Endodermal cell (in vitro differentiated cells): ENCODE measurements at regions not wholly inside any gene's neighbourhood (a gene's known extent, or its start where the extent isn't known, plus 50 kb on each side); places are given as distances from the start of the nearest gene placed in this dataset.

ENCODE experiments used
- DNase-seq: peaks from one replicate; pipeline ENCODE4 v3.0.0-alpha.2; 2017
- H3K27ac ChIP-seq: 2 replicates; pipeline ENCODE4 v1.5.1; 2013; ENCODE audit warnings: mild to moderate bottlenecking, low read depth, low read length, moderate library complexity
- H3K27me3 ChIP-seq: 2 replicates; pipeline ENCODE4 v1.6.1; 2013; ENCODE audit warnings: mild to moderate bottlenecking, low read length, moderate library complexity; ENCODE audit not compliant: insufficient read depth, control insufficient read depth, poor library complexity, severe bottlenecking
- H3K36me3 ChIP-seq: 2 replicates; pipeline ENCODE4 v1.7.0; 2013; ENCODE audit warnings: mild to moderate bottlenecking, low read length, moderate library complexity; ENCODE audit not compliant: control insufficient read depth, insufficient read depth
- H3K4me1 ChIP-seq: one replicate; pipeline ENCODE4 v1.7.0; 2013; ENCODE audit warnings: low read length; ENCODE audit not compliant: control insufficient read depth, insufficient read depth
- H3K4me3 ChIP-seq: 2 replicates; pipeline ENCODE4 v1.5.1; 2013; ENCODE audit warnings: mild to moderate bottlenecking, low read length, moderate library complexity
- H3K9ac ChIP-seq: 2 replicates; pipeline ENCODE4 v1.6.1; 2013; ENCODE audit warnings: mild to moderate bottlenecking, low read length, moderate library complexity; ENCODE audit not compliant: poor library complexity, severe bottlenecking; ENCODE audit errors: extremely low read depth
- H3K9me3 ChIP-seq: 2 replicates; pipeline ENCODE4 v1.6.1; 2013; ENCODE audit warnings: mild to moderate bottlenecking, low read length, moderate library complexity; ENCODE audit not compliant: control insufficient read depth
- H3K27ac Mint-ChIP-seq: 2 replicates; pipeline ENCODE4 v1.8.0; 2020; ENCODE audit warnings: mixed read lengths
- H3K27me3 Mint-ChIP-seq: 2 replicates; pipeline ENCODE4 v1.8.0; 2021; ENCODE audit warnings: mild to moderate bottlenecking, mixed read lengths; ENCODE audit not compliant: insufficient read depth
- H3K36me3 Mint-ChIP-seq: 2 replicates; pipeline ENCODE4 v1.8.0; 2020; ENCODE audit warnings: low read depth, mixed read lengths
- H3K4me1 Mint-ChIP-seq: 2 replicates; pipeline ENCODE4 v1.8.0; 2020; ENCODE audit warnings: mixed read lengths
- H3K4me3 Mint-ChIP-seq: 2 replicates; pipeline ENCODE4 v1.8.0; 2020; ENCODE audit warnings: mild to moderate bottlenecking, moderate library complexity, mixed read lengths
- H3K9me3 Mint-ChIP-seq: 2 replicates; pipeline ENCODE4 v1.8.0; 2020; ENCODE audit warnings: mild to moderate bottlenecking, mixed read lengths
- CTCF ChIP-seq: fragments of 200-600 bp; sonication (generic); conservative IDR thresholded peaks from 2 replicates; pipeline ENCODE4 v1.5.0; 2021; ENCODE audit warnings: antibody characterized with exemption, mild to moderate bottlenecking
- WGBS, 2 experiments: methylation state at CpG; one replicate each; pipeline versions ENCODE4 v1.1.5 to v1.1.7; 2013; ENCODE audit warnings: missing lambda C conversion rate in 2 of 2, mixed read lengths in 1 of 2; ENCODE audit not compliant: insufficient coverage in 1 of 2, insufficient read length in 1 of 2; 5-methylcytosine and 5-hydroxymethylcytosine counted together

DNA sequence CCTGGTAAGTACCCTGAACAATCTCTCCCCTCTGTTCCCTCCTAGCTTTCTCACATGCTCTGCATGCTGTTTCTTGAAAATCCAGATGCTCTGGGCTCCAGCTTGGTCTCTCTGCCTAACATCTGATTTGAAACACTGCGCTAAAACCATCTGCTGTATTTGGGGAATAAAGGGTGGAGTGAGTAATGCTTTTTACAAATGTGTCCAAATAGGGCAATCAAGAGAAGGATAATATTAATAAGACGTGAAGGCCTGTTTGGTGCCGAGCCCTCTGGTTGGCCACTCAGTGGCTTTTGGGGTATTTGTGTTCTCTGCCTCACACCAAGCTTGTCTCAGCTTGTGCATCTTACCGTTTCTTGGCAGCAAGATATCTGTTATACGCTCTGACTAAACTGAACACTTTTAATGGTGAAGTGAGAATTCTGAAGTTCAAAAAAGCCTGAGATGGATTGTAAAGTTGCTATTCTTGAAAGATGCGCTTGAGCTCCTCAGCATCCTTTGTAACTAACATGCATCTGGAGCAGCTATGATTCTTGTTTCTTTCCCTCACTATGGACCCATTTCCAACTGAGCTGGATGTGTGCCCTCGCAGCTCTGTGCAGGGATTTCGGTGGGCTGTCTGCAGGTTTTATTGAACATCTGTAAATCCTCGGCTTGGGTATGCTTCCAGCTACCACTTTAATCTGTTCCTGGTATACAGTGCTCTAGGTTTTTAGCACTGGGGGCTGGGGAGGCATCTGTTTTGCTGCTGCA lies 269.4 kb downstream of the RWDD3 start:
- no peaks in the 10 kb centered on the region for H3K27me3 Mint-ChIP-seq
- H3K9me3 Mint-ChIP-seq = no peaks in the 10 kb centered on the region
- Histone ChIP-seq H3K9ac (no peak overlapping the region), H3K4me3 (no peak overlapping the region), H3K27ac (no peak overlapping the region), H3K4me1 (no peaks in the 10 kb centered on the region), H3K9me3 (no peaks in the 10 kb centered on the region), H3K36me3 (no peaks in the 10 kb centered on the region), H3K27me3 (no peaks in the 10 kb centered on the region)
- 94 to 99% methylated on average over 8 to 9 of the region's 9 CpGs for WGBS, 2 experiments
- no peak for DNase-seq
- H3K27ac Mint-ChIP-seq = no peak overlapping the region
- TF ChIP-seq CTCF = no peak
- H3K4me1 Mint-ChIP-seq = no peaks in the 10 kb centered on the region
- H3K4me3 Mint-ChIP-seq = no peak overlapping the region
- H3K36me3 Mint-ChIP-seq = no peaks in the 10 kb centered on the region

- no peak for DNase-seq
- no peak overlapping the region for H3K27ac ChIP-seq
- Mint-ChIP-seq H3K4me3 (no peak overlapping the region), H3K27me3 (no peaks in the 10 kb centered on the region), H3K36me3 (no peaks in the 10 kb centered on the region), H3K9me3 (no peaks in the 10 kb centered on the region), H3K4me1 (no peaks in the 10 kb centered on the region), H3K27ac (no peak overlapping the region)
- H3K4me1 ChIP-seq = no peaks in the 10 kb centered on the region
- H3K36me3 ChIP-seq = no peaks in the 10 kb centered on the region
- no peak for TF ChIP-seq CTCF
- H3K4me3 ChIP-seq = no peak overlapping the region
- no peaks in the 10 kb centered on the region for H3K9me3 ChIP-seq
- WGBS, 2 experiments = 90 to 91% methylated on average over 4 of the region's 4 CpGs
- H3K9ac ChIP-seq = no peak overlapping the region
- H3K27me3 ChIP-seq = no peaks in the 10 kb centered on the region
Measured at GRCh38 chr1:95504321-95504720, 270.3 kb downstream of the RWDD3 start.

DNA sequence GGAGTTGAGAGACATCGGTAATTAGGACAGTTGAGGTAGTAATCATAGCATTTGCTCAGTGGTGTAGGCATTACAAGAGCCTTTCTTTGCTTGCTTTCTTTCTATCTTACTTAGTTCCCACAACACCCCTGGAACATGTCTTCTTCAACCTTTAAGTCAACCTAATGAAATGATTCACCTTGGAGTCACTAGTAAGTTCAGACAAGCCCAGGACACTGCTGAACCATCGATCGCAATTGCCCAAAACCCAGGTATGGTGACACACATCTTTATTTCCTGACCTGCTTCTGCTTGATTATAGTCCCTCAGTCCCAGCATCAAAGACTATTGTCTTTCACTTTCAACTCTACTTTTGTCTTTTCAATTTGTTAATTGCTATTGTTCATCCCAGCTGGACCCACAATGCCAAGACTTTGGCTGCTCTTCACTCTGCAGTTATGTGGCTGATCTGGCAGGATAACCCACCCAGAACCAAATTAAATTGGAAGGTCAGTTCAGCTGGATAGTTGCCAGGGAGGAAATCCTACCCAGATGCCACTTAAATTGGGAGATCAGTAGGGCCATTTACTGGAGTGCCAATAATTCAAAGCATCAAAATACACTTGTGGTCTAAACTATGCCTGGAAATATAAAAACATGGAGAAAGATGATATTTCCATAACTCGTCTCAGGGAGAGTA lies 272.9 kb downstream of the RWDD3 start:
- Mint-ChIP-seq H3K27ac (no peak overlapping the region), H3K4me1 (peaks cover 16% of the 10 kb centered on the region), H3K9me3 (no peaks in the 10 kb centered on the region), H3K36me3 (no peaks in the 10 kb centered on the region), H3K4me3 (no peak overlapping the region), H3K27me3 (no peaks in the 10 kb centered on the region)
- 93 to 97% methylated on average over 3 of the region's 4 CpGs for WGBS, 2 experiments
- no peak overlapping the region for H3K9ac ChIP-seq
- no peaks in the 10 kb centered on the region for H3K4me1 ChIP-seq
- no peaks in the 10 kb centered on the region for H3K9me3 ChIP-seq
- H3K36me3 ChIP-seq = no peaks in the 10 kb centered on the region
- H3K27me3 ChIP-seq = no peaks in the 10 kb centered on the region
- H3K4me3 ChIP-seq = no peak overlapping the region
- H3K27ac ChIP-seq = no peak overlapping the region
- TF ChIP-seq CTCF = no peak
- no peak for DNase-seq
